SKM-1 treated with dmso at 0.1 percent for 144 hours (cell line): ENCODE measurements at regions not wholly inside any gene's neighbourhood (a gene's known extent, or its start where the extent isn't known, plus 50 kb on each side); places are given as distances from the start of the nearest gene placed in this dataset.
"Not testable (repeated sequence)": the region's sequence is repeated elsewhere in the genome, so short reads cannot be mapped to it uniquely, and the experiment has no call there.

ENCODE experiments used
- DNase-seq: peaks from one replicate; lab custom pipeline; 2025; ENCODE audit not compliant: unreplicated experiment; lab: John Stamatoyannopoulos, UW

DNA sequence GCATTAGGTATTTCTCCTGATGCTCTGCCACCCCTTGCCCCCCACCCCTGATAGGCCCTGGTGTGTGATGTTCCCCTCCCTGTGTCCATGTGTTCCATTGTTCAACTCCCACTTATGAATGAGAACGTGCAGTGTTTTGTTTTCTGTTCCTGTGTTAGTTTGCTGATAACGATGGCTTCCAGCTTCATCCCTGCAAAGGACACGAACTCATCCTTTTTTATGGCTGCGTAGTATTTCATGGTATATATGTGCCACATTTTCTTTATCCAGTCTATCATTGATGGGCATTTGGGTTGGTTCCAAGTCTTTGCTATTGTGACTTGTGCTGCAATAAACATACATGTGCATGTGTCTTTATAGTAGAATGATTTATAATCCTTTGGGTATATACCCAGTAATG is 109.7 kb upstream of the PITX1 start:
- DNase-seq = not testable (repeated sequence)

GRCh38 chr5:135141303-135142268 is 107.6 kb upstream of the PITX1 start:
- DNase-seq = no peak

GRCh38 chr5:135140446-135141204 is 106.6 kb upstream of the PITX1 start:
- peak; percentile 39 for DNase-seq

GRCh38 chr5:135139381-135140134 is 105.5 kb upstream of the PITX1 start:
- DNase-seq = peak; percentile 77

- no peak for DNase-seq
Observed at GRCh38 chr5:135138116-135138850, 104.3 kb upstream of the PITX1 start.

GRCh38 chr5:135137146-135137915 is 103.3 kb upstream of the PITX1 start:
- DNase-seq = no peak

DNA sequence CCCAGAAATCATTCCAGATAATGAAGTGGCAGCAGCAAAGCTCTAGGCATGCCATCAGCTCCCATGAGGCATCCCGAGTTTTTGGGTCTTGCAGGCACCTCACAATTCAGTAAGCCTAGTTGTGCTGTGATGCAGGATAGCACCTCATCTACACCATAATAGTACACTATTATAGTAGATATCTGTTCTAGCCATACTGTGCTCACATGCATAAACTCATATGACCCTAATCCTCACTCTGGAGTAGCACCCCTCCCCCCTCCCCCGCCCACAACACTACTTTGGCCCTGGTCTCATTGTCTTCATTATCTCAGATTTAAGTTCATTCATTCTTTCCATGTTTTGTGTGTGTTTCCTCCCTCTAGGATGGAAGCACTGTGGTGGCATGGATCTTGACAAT is 102.5 kb upstream of the PITX1 start:
- no peak for DNase-seq

- peak; percentile 6 for DNase-seq
Observed at GRCh38 chr5:135135530-135136226, 101.7 kb upstream of the PITX1 start.

- DNase-seq = no peak
Observed at GRCh38 chr5:135134691-135135381, 100.8 kb upstream of the PITX1 start.

DNA sequence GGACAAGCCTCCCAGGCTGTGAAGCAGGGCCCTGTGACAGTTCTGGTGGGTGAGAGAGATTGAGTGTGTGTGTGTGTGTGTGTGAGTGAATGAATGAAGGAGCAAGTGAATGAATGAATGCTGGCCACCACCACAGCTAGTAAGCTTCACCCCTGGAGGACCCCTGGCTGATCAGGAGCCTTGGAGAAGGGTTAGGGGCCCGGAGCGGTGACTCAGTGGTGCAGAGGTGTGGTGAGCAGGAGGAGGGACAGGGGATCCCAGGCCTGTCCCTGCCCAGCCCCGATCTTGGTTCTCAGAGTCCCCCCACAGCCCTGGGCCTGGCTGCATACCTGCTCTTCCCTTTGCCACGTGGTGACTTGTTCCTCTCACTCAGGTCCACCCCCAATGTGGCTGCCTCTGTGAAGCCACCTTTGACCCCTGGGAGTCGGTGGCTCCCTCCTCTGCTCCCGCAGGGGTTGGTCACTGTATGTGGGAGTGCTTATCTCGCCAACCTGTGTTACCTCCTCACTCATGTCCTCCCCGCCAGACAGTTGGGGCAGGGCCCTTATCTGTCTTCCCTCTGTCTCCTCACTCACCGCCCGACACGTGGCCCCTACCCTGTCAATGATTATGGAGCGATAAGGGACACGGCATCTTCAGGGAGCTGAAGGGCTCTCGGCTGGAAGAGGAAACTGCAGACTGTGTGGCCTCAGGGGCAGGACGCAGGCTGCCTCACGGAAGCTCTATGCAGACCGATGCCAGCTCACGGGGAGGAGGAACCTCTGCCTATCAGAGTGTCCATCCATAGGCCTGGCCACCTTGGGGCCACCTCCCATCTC is 99.9 kb upstream of the PITX1 start:
- no peak for DNase-seq

GRCh38 chr5:135133181-135133580 is 99.2 kb upstream of the PITX1 start:
- DNase-seq = no peak

- no peak for DNase-seq
Observed at GRCh38 chr5:135131801-135132680, 98.0 kb upstream of the PITX1 start.

DNA sequence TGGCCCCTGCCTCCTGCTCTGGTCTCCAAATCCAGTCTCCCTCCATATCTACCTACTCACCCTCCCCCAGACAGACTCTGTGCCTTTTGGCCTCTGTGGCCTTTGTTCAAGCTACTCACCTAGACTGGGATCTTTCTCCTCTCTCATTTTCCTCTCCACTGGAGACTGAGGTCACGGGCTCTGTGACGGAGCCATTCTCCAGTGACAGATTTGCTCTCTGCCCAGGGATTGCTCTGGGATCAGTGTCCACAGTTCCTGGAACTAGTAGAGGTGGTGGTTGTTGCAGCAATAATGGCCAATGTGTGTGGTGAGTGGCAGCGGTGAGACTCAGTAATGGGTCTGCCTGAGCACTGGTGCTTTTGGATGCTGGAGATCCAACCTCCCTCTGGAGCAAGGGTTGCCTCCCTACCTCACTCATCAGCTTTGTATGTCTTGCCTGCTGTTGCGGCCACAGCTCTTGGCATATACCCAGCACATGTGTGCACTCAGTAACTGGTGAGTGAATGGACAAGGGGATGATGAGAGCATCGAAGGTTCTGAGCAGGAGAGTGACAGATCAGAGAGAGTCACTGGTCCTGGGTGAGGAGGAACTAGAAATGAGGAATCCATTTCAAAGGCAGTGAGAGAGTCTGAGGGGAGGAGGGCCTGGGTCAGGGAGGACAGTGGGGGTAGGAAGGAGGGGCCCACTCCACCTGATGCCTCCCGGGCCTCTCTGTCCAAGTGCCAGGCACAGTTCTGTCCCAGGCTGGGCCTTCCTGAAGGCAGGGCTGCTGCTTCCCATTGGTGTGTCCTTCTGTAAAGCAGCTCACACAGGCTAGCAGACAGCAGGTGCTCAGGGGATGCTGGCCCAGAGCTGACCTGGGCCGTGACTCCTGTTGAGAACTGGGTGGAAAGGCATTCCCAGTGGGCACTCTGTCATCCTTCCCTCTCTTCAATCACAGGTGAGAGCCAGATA is 96.5 kb upstream of the PITX1 start:
- DNase-seq = no peak

DNA sequence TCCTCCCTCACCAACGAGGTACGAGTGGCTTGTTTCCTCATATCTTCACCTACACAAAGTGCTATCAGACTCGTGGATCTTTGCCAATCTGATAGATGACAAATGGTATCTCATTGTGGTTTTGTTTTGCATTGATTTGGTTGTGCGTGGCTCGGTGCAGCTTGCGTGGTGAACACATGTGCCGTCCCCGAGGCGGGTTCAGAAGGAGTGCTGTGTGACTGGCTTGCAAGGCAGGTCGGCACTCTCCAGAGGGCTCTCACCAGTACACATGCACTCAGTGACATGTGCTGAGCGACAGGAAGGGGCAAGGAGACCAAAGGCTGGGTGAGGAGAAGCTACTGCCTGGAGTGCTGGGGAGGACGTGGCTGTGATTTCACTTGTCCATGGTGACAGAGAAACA is 95.3 kb upstream of the PITX1 start:
- no peak for DNase-seq

DNA sequence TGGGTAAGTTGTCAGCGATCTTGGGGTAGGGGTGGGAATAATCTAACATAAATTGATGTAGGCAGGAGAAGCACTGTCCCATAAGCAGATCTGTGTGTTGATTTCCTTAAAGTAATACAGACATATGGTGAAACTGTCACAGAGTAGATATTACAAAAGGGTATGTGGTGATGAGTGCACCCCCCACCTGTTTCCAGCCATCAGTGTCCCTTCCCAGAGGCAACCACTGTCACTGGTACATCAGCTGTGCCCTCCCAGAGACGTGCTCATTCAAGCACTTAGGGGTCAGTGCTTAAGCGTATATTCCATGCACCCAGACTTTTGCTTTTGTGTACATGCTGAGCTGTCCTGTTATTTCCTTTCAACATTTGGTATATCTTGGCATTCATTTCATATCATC is 94.3 kb upstream of the PITX1 start:
- DNase-seq = no peak
